DOHH2 (cell line): ENCODE measurements at regions not wholly inside any gene's neighbourhood (a gene's known extent, or its start where the extent isn't known, plus 50 kb on each side); places are given as distances from the start of the nearest gene placed in this dataset.

Source experiments
- H3F3A ChIP-seq: fragments of 200-600 bp; sonication (generic), shearing (Covaris generic); 2 replicates; pipeline ENCODE4 v1.6.0; 2016; ENCODE audit warnings: antibody characterized with exemption, mild to moderate bottlenecking; ENCODE audit not compliant: control insufficient read depth, insufficient read depth
- H3K27ac ChIP-seq: fragments of 200-600 bp; sonication (generic); 2 replicates; pipeline ENCODE4 v1.5.1; 2014; ENCODE audit warnings: low read depth, mild to moderate bottlenecking, low read length, moderate library complexity
- H3K27me3 ChIP-seq: fragments of 200-600 bp; sonication (generic); 2 replicates; pipeline ENCODE4 v1.6.1; 2014; ENCODE audit warnings: mild to moderate bottlenecking, low read length, mixed read lengths; ENCODE audit not compliant: control insufficient read depth
- H3K36me3 ChIP-seq: fragments of 200-600 bp; sonication (generic); 2 replicates; pipeline ENCODE4 v1.6.1; 2014; ENCODE audit warnings: mild to moderate bottlenecking, low read length, moderate library complexity, mixed read lengths; ENCODE audit not compliant: control insufficient read depth
- H3K4me1 ChIP-seq: fragments of 200-600 bp; sonication (generic); 2 replicates; pipeline ENCODE4 v1.6.1; 2014; ENCODE audit warnings: mild to moderate bottlenecking, low read length, mixed read lengths; ENCODE audit not compliant: control insufficient read depth
- H3K4me2 ChIP-seq: fragments of 200-600 bp; sonication (generic); 2 replicates; pipeline ENCODE4 v1.6.0; 2014; ENCODE audit warnings: mild to moderate bottlenecking, low read length, moderate library complexity
- H3K4me3 ChIP-seq: fragments of 200-600 bp; sonication (generic); 2 replicates; pipeline ENCODE4 v1.5.1; 2014; ENCODE audit warnings: mild to moderate bottlenecking, low read length, mixed read lengths
- H3K79me2 ChIP-seq: fragments of 200-600 bp; sonication (generic); 2 replicates; pipeline ENCODE4 v1.6.1; 2014; ENCODE audit warnings: mild to moderate bottlenecking, low read length, mixed read lengths; ENCODE audit not compliant: control insufficient read depth
- H3K9me2 ChIP-seq: fragments of 200-600 bp; sonication (generic); replicated peaks from 2 replicates; pipeline ENCODE4 v1.6.1; 2014; ENCODE audit warnings: mild to moderate bottlenecking, low read length, mixed read lengths; ENCODE audit not compliant: control insufficient read depth
- H3K9me3 ChIP-seq: fragments of 200-600 bp; sonication (generic); 2 replicates; pipeline ENCODE4 v1.6.1; 2014; ENCODE audit warnings: antibody characterized with exemption, low read length, mixed read lengths; ENCODE audit not compliant: control insufficient read depth, insufficient read depth
- H4K20me1 ChIP-seq: fragments of 200-600 bp; sonication (generic); 2 replicates; pipeline ENCODE4 v1.6.0; 2014; ENCODE audit warnings: low read depth, mild to moderate bottlenecking, antibody characterized with exemption, low read length, moderate library complexity; ENCODE audit not compliant: control insufficient read depth, insufficient read depth
- CTCF ChIP-seq: fragments of 200-600 bp; sonication (generic); IDR thresholded peaks from one replicate; pipeline ENCODE4 v1.5.1; 2014; ENCODE audit warnings: antibody characterized with exemption, mild to moderate bottlenecking, low read depth, low read length; ENCODE audit not compliant: poor library complexity, severe bottlenecking
- EZH2phosphoT487 ChIP-seq: fragments of 200-600 bp; sonication (generic); IDR thresholded peaks from 2 replicates; pipeline ENCODE4 v1.6.1; 2017; ENCODE audit warnings: borderline replicate concordance, mild to moderate bottlenecking, antibody characterized with exemption, low read length, moderate library complexity, mixed read lengths

- no peaks in the 10 kb centered on the region for H3K36me3 ChIP-seq
- H3K9me2 ChIP-seq, result no peaks in the 10 kb centered on the region
- H3K79me2 ChIP-seq, result no peaks in the 10 kb centered on the region
- H3K27ac ChIP-seq, result no peak overlapping the region
- no peaks in the 10 kb centered on the region for H3K9me3 ChIP-seq
- H3K4me1 ChIP-seq, result peaks cover 14% of the 10 kb centered on the region
- H3K4me3 ChIP-seq, result no peak overlapping the region
- no peaks in the 10 kb centered on the region for H3K27me3 ChIP-seq
- TF ChIP-seq EZH2phosphoT487 (no peak), CTCF (no peak)
- H3K4me2 ChIP-seq, result no peak overlapping the region
- H4K20me1 ChIP-seq, result no peaks in the 10 kb centered on the region
- H3F3A ChIP-seq, result no peaks in the 10 kb centered on the region
Measured at GRCh38 chr4:31088600-31089230, 368.5 kb downstream of the PCDH7 start.

GRCh38 chr4:31089815-31090214, 369.6 kb downstream of the PCDH7 start:
- Histone ChIP-seq H3K9me3 (no peaks in the 10 kb centered on the region), H3K4me1 (peaks cover 14% of the 10 kb centered on the region), H4K20me1 (no peaks in the 10 kb centered on the region), H3K4me3 (no peak overlapping the region), H3K27me3 (no peaks in the 10 kb centered on the region), H3F3A (no peaks in the 10 kb centered on the region), H3K27ac (no peak overlapping the region), H3K36me3 (no peaks in the 10 kb centered on the region), H3K79me2 (no peaks in the 10 kb centered on the region), H3K9me2 (no peaks in the 10 kb centered on the region), H3K4me2 (no peak overlapping the region)
- TF ChIP-seq CTCF (no peak), EZH2phosphoT487 (no peak)

GRCh38 chr4:31094474-31094873, 374.3 kb downstream of the PCDH7 start:
- H3K4me2 ChIP-seq, result no peak overlapping the region
- H3F3A ChIP-seq, result no peaks in the 10 kb centered on the region
- TF ChIP-seq CTCF (no peak), EZH2phosphoT487 (no peak)

More at GRCh38 chr4:31094474-31094873, 374.3 kb downstream of the PCDH7 start:
- H3K9me2 ChIP-seq, result no peaks in the 10 kb centered on the region
- no peaks in the 10 kb centered on the region; the same call in 1 of the 2 replicates for H3K9me3 ChIP-seq
- no peak overlapping the region for H3K27ac ChIP-seq
- H3K4me1 ChIP-seq, result no peaks in the 10 kb centered on the region
- no peaks in the 10 kb centered on the region for H3K36me3 ChIP-seq
- H3K27me3 ChIP-seq, result no peaks in the 10 kb centered on the region
- no peaks in the 10 kb centered on the region for H4K20me1 ChIP-seq
- H3K79me2 ChIP-seq, result no peaks in the 10 kb centered on the region
- no peak overlapping the region for H3K4me3 ChIP-seq
